WERI-Rb-1 (cell line): ENCODE measurements at regions not wholly inside any gene's neighbourhood (a gene's known extent, or its start where the extent isn't known, plus 50 kb on each side); places are given as distances from the start of the nearest gene placed in this dataset.

Experiments used
- DNase-seq: peaks from one replicate; pipeline ENCODE4 v3.0.0-alpha.2; 2020
- H3K27ac ChIP-seq: fragments of 250-450 bp; sonication (Bioruptor Pico); 2 replicates; pipeline ENCODE4 v1.5.1; 2020; ENCODE audit warnings: mild to moderate bottlenecking, moderate library complexity
- H3K27me3 ChIP-seq: fragments of 250-450 bp; sonication (Bioruptor Pico); 2 replicates; pipeline ENCODE4 v1.5.1; 2021; ENCODE audit warnings: mild to moderate bottlenecking, low read depth, moderate library complexity; ENCODE audit not compliant: insufficient read depth, severe bottlenecking
- H3K36me3 ChIP-seq: fragments of 250-450 bp; sonication (Bioruptor Pico); 2 replicates; pipeline ENCODE4 v1.5.1; 2020; ENCODE audit warnings: mild to moderate bottlenecking, moderate library complexity
- H3K4me3 ChIP-seq: 2 replicates; pipeline ENCODE4 v1.5.1; 2011; ENCODE audit warnings: low read depth, mild to moderate bottlenecking, control low read depth, low read length
- H3K9me3 ChIP-seq: fragments of 250-450 bp; sonication (Bioruptor Pico); 2 replicates; pipeline ENCODE4 v1.5.1; 2021; ENCODE audit warnings: mild to moderate bottlenecking, moderate library complexity; ENCODE audit not compliant: severe bottlenecking
- CTCF ChIP-seq: IDR thresholded peaks from 2 replicates; pipeline ENCODE4 v1.5.1; 2011; ENCODE audit warnings: low read depth, mild to moderate bottlenecking, control low read depth, inconsistent platforms, low read length

- no peaks in the 10 kb centered on the region for H3K9me3 ChIP-seq
Measured at GRCh38 chr1:118688891-118689290, 299.3 kb downstream of the TBX15 start.

GRCh38 chr1:118661769-118662320, 326.3 kb downstream of the TBX15 start:
- H3K27me3 ChIP-seq, result no peaks in the 10 kb centered on the region
- H3K27ac ChIP-seq, result no peak overlapping the region
- no peak for TF ChIP-seq CTCF
- H3K36me3 ChIP-seq, result no peaks in the 10 kb centered on the region
- DNase-seq, result no peak
- H3K9me3 ChIP-seq, result no peaks in the 10 kb centered on the region
- H3K4me3 ChIP-seq, result no peak overlapping the region

More at GRCh38 chr1:118688891-118689290, 299.3 kb downstream of the TBX15 start:
- Histone ChIP-seq H3K36me3 (no peaks in the 10 kb centered on the region), H3K4me3 (no peak overlapping the region), H3K27me3 (no peaks in the 10 kb centered on the region), H3K27ac (no peak overlapping the region)
- TF ChIP-seq CTCF, result no peak
- no peak for DNase-seq

- H3K36me3 ChIP-seq, result no peaks in the 10 kb centered on the region
- no peaks in the 10 kb centered on the region for H3K27me3 ChIP-seq
- no peak for TF ChIP-seq CTCF
- no peak overlapping the region for H3K27ac ChIP-seq
- no peak overlapping the region for H3K4me3 ChIP-seq
- no peaks in the 10 kb centered on the region for H3K9me3 ChIP-seq
- peak; percentile 16 for DNase-seq
Measured at GRCh38 chr1:118660769-118661168, 327.4 kb downstream of the TBX15 start.

- no peak for DNase-seq
- Histone ChIP-seq H3K27me3 (no peaks in the 10 kb centered on the region), H3K27ac (no peak overlapping the region), H3K9me3 (no peaks in the 10 kb centered on the region), H3K4me3 (no peak overlapping the region), H3K36me3 (no peaks in the 10 kb centered on the region)
- no peak for TF ChIP-seq CTCF
Measured at GRCh38 chr1:118659646-118660045, 328.5 kb downstream of the TBX15 start.

GRCh38 chr1:118650107-118650807, 337.9 kb downstream of the TBX15 start:
- Histone ChIP-seq H3K27ac (no peak overlapping the region), H3K27me3 (no peaks in the 10 kb centered on the region), H3K9me3 (no peaks in the 10 kb centered on the region), H3K36me3 (no peaks in the 10 kb centered on the region), H3K4me3 (no peak overlapping the region)
- no peak for TF ChIP-seq CTCF
- DNase-seq, result no peak
